ENCODE measurements at regions not wholly inside any gene's neighbourhood (a gene's known extent, or its start where the extent isn't known, plus 50 kb on each side); places are given as distances from the start of the nearest gene placed in this dataset.
A peak's percentile ranks its signal among the peaks of the same experiment; 100 is the strongest.

GRCh38 chr1:220966881-220967611, 87.8 kb downstream of the HLX start (continued):
- TF ChIP-seq, protein P1, sequence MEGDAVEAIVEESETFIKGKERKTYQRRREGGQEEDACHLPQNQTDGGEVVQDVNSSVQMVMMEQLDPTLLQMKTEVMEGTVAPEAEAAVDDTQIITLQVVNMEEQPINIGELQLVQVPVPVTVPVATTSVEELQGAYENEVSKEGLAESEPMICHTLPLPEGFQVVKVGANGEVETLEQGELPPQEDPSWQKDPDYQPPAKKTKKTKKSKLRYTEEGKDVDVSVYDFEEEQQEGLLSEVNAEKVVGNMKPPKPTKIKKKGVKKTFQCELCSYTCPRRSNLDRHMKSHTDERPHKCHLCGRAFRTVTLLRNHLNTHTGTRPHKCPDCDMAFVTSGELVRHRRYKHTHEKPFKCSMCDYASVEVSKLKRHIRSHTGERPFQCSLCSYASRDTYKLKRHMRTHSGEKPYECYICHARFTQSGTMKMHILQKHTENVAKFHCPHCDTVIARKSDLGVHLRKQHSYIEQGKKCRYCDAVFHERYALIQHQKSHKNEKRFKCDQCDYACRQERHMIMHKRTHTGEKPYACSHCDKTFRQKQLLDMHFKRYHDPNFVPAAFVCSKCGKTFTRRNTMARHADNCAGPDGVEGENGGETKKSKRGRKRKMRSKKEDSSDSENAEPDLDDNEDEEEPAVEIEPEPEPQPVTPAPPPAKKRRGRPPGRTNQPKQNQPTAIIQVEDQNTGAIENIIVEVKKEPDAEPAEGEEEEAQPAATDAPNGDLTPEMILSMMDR (IDR thresholded peaks at IDR 0.05), result no peak
- no peak for TF ChIP-seq TAF1 (IDR thresholded peaks at IDR 0.05; ENCODE audit: borderline replicate concordance, low read depth, low read length)
- no peak for TF ChIP-seq MXI1 (IDR thresholded peaks at IDR 0.05; ENCODE audit: low read depth, low read length)
- TF ChIP-seq ELF1 (IDR thresholded peaks at IDR 0.05), result no peak
- TF ChIP-seq REST (IDR thresholded peaks at IDR 0.05; ENCODE audit: low read depth, low read length), result no peak
- no peak for TF ChIP-seq PBX3 (IDR thresholded peaks at IDR 0.05)
- peak; percentile 62; the same call in 1 of the 2 replicates for TF ChIP-seq GATA2 (CRISPR knock-in tag; IDR thresholded peaks at IDR 0.05)
- peak; percentile 48 for TF ChIP-seq CHD2 (IDR thresholded peaks at IDR 0.05; ENCODE audit: low read length, partially characterized antibody)
- TF ChIP-seq FOXJ3 (CRISPR knock-in tag; IDR thresholded peaks at IDR 0.05), result peak; percentile 80
- TF ChIP-seq EP300 (IDR thresholded peaks at IDR 0.05; ENCODE audit: borderline replicate concordance in 1 of 2, low read depth in 1 of 2, low read length in 1 of 2), result peak in 1 of 2 experiments; percentile 75; a peak in 1 of 4 replicates
- TF ChIP-seq RXRA (IDR thresholded peaks at IDR 0.05; ENCODE audit: borderline replicate concordance, low read depth), result no peak
- TF ChIP-seq ZBTB33 (IDR thresholded peaks at IDR 0.05; ENCODE audit: borderline replicate concordance, low read depth), result no peak
- TF ChIP-seq, protein P2, sequence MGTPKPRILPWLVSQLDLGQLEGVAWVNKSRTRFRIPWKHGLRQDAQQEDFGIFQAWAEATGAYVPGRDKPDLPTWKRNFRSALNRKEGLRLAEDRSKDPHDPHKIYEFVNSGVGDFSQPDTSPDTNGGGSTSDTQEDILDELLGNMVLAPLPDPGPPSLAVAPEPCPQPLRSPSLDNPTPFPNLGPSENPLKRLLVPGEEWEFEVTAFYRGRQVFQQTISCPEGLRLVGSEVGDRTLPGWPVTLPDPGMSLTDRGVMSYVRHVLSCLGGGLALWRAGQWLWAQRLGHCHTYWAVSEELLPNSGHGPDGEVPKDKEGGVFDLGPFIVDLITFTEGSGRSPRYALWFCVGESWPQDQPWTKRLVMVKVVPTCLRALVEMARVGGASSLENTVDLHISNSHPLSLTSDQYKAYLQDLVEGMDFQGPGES (IDR thresholded peaks at IDR 0.05; ENCODE audit: low read depth, low read length), result no peak
- no peak for TF ChIP-seq POLR2AphosphoS5 (IDR thresholded peaks at IDR 0.05; ENCODE audit: low read depth, low read length)
- no peak for TF ChIP-seq SMC3 (IDR thresholded peaks at IDR 0.05; ENCODE audit: low read depth, low read length)
- TF ChIP-seq USF2 (IDR thresholded peaks at IDR 0.05; ENCODE audit: borderline replicate concordance, low read depth, low read length), result no peak
- no peak for TF ChIP-seq TEAD4 (IDR thresholded peaks at IDR 0.05; ENCODE audit: borderline replicate concordance, insufficient read depth)
